ENCODE measurements at regions not wholly inside any gene's neighbourhood (a gene's known extent, or its start where the extent isn't known, plus 50 kb on each side); places are given as distances from the start of the nearest gene placed in this dataset.

DNA sequence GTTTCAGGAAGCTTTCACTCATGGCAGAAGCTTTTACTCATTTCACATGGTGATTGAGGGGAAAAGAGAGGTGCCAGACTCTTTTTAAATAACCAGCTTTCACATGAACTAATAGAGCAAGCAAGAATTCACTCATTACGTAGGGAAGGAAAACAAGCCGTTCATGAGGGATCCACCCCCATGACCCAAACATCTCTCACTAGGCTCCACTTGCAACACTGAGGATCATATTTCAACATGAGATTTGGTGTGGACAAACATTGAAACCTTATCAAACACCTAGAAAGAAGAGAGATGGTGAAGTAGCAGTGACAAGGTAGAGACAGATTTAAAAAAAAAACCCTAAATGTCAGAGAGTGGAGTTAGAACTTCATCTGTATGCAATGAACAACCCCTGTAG, 408.6 kb upstream of the PDZRN3 start:
- no peak for DNase-seq (ENCODE audit: low spot score)
- no peak for ATAC-seq
- no peak for TF ChIP-seq TCF7 (CRISPR knock-in tag; IDR thresholded peaks at IDR 0.05; ENCODE audit: low read depth)
- H3K36me3 Mint-ChIP-seq: no peaks in the 10 kb centered on the region
- ChIA-PET POLR2A (no interaction called here), CTCF (no interaction called here)
- H3K27ac Mint-ChIP-seq: no peak overlapping the region
- H3K4me1 Mint-ChIP-seq: peaks cover 11% of the 10 kb centered on the region
- H3K4me3 Mint-ChIP-seq: no peak overlapping the region
- H3K27me3 Mint-ChIP-seq (ENCODE audit: low read depth): no peaks in the 10 kb centered on the region
- H3K9me3 Mint-ChIP-seq: no peaks in the 10 kb centered on the region

GRCh38 chr3:74027121-74027520, 402.4 kb upstream of the PDZRN3 start:
- Mint-ChIP-seq H3K4me3 (no peak overlapping the region), H3K4me1 (no peaks in the 10 kb centered on the region), H3K27ac (no peak overlapping the region), H3K27me3 (ENCODE audit: low read depth) (no peaks in the 10 kb centered on the region; the same call in 1 of the 2 replicates), H3K9me3 (no peaks in the 10 kb centered on the region), H3K36me3 (no peaks in the 10 kb centered on the region)
- no peak for DNase-seq (ENCODE audit: low spot score)
- POLR2A ChIA-PET: no interaction called here
- CTCF ChIA-PET: no interaction called here
- no peak for ATAC-seq
- 0 out of 2 replicates have a peak, but pooled peaks have one; percentile 15 for TF ChIP-seq ZNF121 (CRISPR knock-in tag; IDR thresholded peaks at IDR 0.05)
- no peak for TF ChIP-seq MYBL2 (CRISPR knock-in tag; IDR thresholded peaks at IDR 0.05)

- Mint-ChIP-seq H3K9me3 (no peaks in the 10 kb centered on the region), H3K4me1 (no peaks in the 10 kb centered on the region), H3K27me3 (ENCODE audit: low read depth) (no peaks in the 10 kb centered on the region; the same call in 1 of the 2 replicates), H3K27ac (no peak overlapping the region), H3K4me3 (no peak overlapping the region), H3K36me3 (no peaks in the 10 kb centered on the region)
- CTCF ChIA-PET: no interaction called here
- POLR2A ChIA-PET: no interaction called here
- no peak for DNase-seq (ENCODE audit: low spot score)
- ATAC-seq: no peak
- no peak for TF ChIP-seq RORB (CRISPR knock-in tag; IDR thresholded peaks at IDR 0.05)
- TF ChIP-seq, protein P1, sequence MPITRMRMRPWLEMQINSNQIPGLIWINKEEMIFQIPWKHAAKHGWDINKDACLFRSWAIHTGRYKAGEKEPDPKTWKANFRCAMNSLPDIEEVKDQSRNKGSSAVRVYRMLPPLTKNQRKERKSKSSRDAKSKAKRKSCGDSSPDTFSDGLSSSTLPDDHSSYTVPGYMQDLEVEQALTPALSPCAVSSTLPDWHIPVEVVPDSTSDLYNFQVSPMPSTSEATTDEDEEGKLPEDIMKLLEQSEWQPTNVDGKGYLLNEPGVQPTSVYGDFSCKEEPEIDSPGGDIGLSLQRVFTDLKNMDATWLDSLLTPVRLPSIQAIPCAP (CRISPR knock-in tag; IDR thresholded peaks at IDR 0.05): no peak
- TF ChIP-seq, protein P2, sequence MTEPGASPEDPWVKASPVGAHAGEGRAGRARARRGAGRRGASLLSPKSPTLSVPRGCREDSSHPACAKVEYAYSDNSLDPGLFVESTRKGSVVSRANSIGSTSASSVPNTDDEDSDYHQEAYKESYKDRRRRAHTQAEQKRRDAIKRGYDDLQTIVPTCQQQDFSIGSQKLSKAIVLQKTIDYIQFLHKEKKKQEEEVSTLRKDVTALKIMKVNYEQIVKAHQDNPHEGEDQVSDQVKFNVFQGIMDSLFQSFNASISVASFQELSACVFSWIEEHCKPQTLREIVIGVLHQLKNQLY (CRISPR knock-in tag; IDR thresholded peaks at IDR 0.05): no peak
- TF ChIP-seq FOXP1 (CRISPR knock-in tag; IDR thresholded peaks at IDR 0.05; ENCODE audit: borderline replicate concordance): no peak
- no peak for TF ChIP-seq IRF2 (CRISPR knock-in tag; IDR thresholded peaks at IDR 0.05; ENCODE audit: borderline replicate concordance, low read depth)
- no peak for TF ChIP-seq AFF4 (CRISPR knock-in tag; IDR thresholded peaks at IDR 0.05; ENCODE audit: borderline replicate concordance)
- no peak for TF ChIP-seq EMX1 (CRISPR knock-in tag; IDR thresholded peaks at IDR 0.05)
- TF ChIP-seq ZNF317 (CRISPR knock-in tag; IDR thresholded peaks at IDR 0.05; ENCODE audit: borderline replicate concordance, low read depth): no peak
- TF ChIP-seq, protein P3, sequence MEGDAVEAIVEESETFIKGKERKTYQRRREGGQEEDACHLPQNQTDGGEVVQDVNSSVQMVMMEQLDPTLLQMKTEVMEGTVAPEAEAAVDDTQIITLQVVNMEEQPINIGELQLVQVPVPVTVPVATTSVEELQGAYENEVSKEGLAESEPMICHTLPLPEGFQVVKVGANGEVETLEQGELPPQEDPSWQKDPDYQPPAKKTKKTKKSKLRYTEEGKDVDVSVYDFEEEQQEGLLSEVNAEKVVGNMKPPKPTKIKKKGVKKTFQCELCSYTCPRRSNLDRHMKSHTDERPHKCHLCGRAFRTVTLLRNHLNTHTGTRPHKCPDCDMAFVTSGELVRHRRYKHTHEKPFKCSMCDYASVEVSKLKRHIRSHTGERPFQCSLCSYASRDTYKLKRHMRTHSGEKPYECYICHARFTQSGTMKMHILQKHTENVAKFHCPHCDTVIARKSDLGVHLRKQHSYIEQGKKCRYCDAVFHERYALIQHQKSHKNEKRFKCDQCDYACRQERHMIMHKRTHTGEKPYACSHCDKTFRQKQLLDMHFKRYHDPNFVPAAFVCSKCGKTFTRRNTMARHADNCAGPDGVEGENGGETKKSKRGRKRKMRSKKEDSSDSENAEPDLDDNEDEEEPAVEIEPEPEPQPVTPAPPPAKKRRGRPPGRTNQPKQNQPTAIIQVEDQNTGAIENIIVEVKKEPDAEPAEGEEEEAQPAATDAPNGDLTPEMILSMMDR (IDR thresholded peaks at IDR 0.05): no peak
- no peak for TF ChIP-seq ZNF532 (CRISPR knock-in tag; IDR thresholded peaks at IDR 0.05; ENCODE audit: borderline replicate concordance)
- no peak for TF ChIP-seq ZNF219 (CRISPR knock-in tag; IDR thresholded peaks at IDR 0.05; ENCODE audit: borderline replicate concordance)
- TF ChIP-seq PREB (CRISPR knock-in tag; IDR thresholded peaks at IDR 0.05; ENCODE audit: borderline replicate concordance): no peak
- TF ChIP-seq ZNF423 (CRISPR knock-in tag; IDR thresholded peaks at IDR 0.05): no peak
- no peak for TF ChIP-seq STAT6 (CRISPR knock-in tag; conservative IDR thresholded peaks at IDR 0.05; ENCODE audit: low read depth)
Observed at GRCh38 chr3:74023395-74023794, 398.7 kb upstream of the PDZRN3 start.
